Karpas-422 (cell line): ENCODE measurements at regions not wholly inside any gene's neighbourhood (a gene's known extent, or its start where the extent isn't known, plus 50 kb on each side); places are given as distances from the start of the nearest gene placed in this dataset.

Experiments used
- DNase-seq: peaks from one replicate; pipeline ENCODE4 v3.0.0-alpha.2; 2015
- H2AFZ ChIP-seq: fragments of 200-600 bp; sonication (generic); 2 replicates; pipeline ENCODE4 v1.6.1; 2014; ENCODE audit warnings: antibody characterized with exemption, low read length, mixed read lengths
- H3K27ac ChIP-seq: fragments of 200-600 bp; sonication (generic); 2 replicates; pipeline ENCODE4 v1.5.1; 2014; ENCODE audit warnings: mild to moderate bottlenecking, low read length, moderate library complexity
- H3K27me3 ChIP-seq: fragments of 200-600 bp; sonication (generic); 2 replicates; pipeline ENCODE4 v1.6.1; 2014; ENCODE audit warnings: low read length, mixed read lengths
- H3K36me3 ChIP-seq: fragments of 200-600 bp; sonication (generic); 2 replicates; pipeline ENCODE4 v1.6.1; 2014; ENCODE audit warnings: low read length, mixed read lengths; ENCODE audit not compliant: insufficient read depth
- H3K4me1 ChIP-seq: fragments of 200-600 bp; sonication (generic); 2 replicates; pipeline ENCODE4 v1.6.1; 2014; ENCODE audit warnings: mild to moderate bottlenecking, low read length, mixed read lengths
- H3K4me2 ChIP-seq: fragments of 200-600 bp; sonication (generic); 2 replicates; pipeline ENCODE4 v1.6.1; 2014; ENCODE audit warnings: low read length, low read depth, mild to moderate bottlenecking; ENCODE audit not compliant: poor library complexity, severe bottlenecking
- H3K4me3 ChIP-seq: fragments of 200-600 bp; sonication (generic); 2 replicates; pipeline ENCODE4 v1.5.1; 2014; ENCODE audit warnings: mild to moderate bottlenecking, antibody characterized with exemption, low read length, mixed read lengths
- H3K79me2 ChIP-seq: fragments of 200-600 bp; sonication (generic); 2 replicates; pipeline ENCODE4 v1.6.1; 2014; ENCODE audit warnings: mild to moderate bottlenecking, low read length, mixed read lengths
- H3K9ac ChIP-seq: fragments of 200-600 bp; sonication (generic); 2 replicates; pipeline ENCODE4 v1.6.0; 2014; ENCODE audit warnings: low read length
- H3K9me2 ChIP-seq: fragments of 200-600 bp; sonication (generic), shearing (Covaris generic); replicated peaks from 2 replicates; pipeline ENCODE4 v1.6.0; 2014; ENCODE audit warnings: mild to moderate bottlenecking, low read length, moderate library complexity; ENCODE audit not compliant: insufficient read depth
- H3K9me3 ChIP-seq: fragments of 300-700, 200-600 bp; sonication (generic); 2 replicates; pipeline ENCODE4 v1.6.1; 2014; ENCODE audit warnings: low read length, mixed read lengths
- H4K20me1 ChIP-seq: fragments of 200-600 bp; sonication (generic); 2 replicates; pipeline ENCODE4 v1.6.1; 2014; ENCODE audit warnings: mild to moderate bottlenecking, antibody characterized with exemption, low read length, low read depth; ENCODE audit not compliant: insufficient read depth

GRCh38 chr12:67807814-67808213 is 159.3 kb downstream of the DYRK2 start:
- Histone ChIP-seq H3K27me3 (no peaks in the 10 kb centered on the region), H3K79me2 (no peaks in the 10 kb centered on the region), H3K9me3 (no peaks in the 10 kb centered on the region), H3K4me1 (peaks cover 23% of the 10 kb centered on the region), H3K27ac (no peak overlapping the region), H3K9ac (no peak overlapping the region), H3K36me3 (no peaks in the 10 kb centered on the region), H3K9me2 (no peaks in the 10 kb centered on the region), H4K20me1 (no peaks in the 10 kb centered on the region), H2AFZ (no peak overlapping the region; the same call in 1 of the 2 replicates), H3K4me2 (no peak overlapping the region), H3K4me3 (no peak overlapping the region)
- DNase-seq: no peak

DNA sequence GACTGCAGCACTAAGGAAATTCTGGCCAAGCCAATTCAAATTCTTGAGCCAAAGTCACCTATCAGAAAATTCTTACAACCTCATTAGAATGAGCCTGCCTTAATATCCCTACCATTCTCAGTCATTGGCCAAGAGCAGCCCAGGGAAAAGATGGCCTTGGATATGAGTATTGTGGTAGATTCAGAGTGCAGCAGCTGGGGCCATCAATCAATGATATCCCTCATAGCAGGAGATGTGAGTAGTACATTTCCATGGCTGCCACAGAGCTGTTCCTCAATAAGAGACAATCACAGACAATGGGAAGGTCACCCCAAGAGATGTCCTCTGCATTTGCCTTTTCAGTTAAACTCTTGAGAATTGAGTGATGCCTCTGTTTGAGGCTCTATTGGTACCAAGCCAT is 161.6 kb downstream of the DYRK2 start:
- H2AFZ ChIP-seq: no peak overlapping the region
- no peak for DNase-seq

GRCh38 chr12:67811437-67812361 is 163.2 kb downstream of the DYRK2 start:
- Histone ChIP-seq H3K4me1 (peaks cover 12% of the 10 kb centered on the region), H3K36me3 (no peaks in the 10 kb centered on the region), H2AFZ (no peak overlapping the region), H3K27me3 (no peaks in the 10 kb centered on the region), H3K27ac (no peak overlapping the region), H3K4me2 (no peak overlapping the region), H3K9me3 (no peaks in the 10 kb centered on the region), H3K79me2 (no peaks in the 10 kb centered on the region), H4K20me1 (no peaks in the 10 kb centered on the region), H3K9ac (no peak overlapping the region), H3K9me2 (no peaks in the 10 kb centered on the region), H3K4me3 (no peak overlapping the region)
- DNase-seq: no peak

More for the DNA sequence above, 161.6 kb downstream of the DYRK2 start:
- H3K9me2 ChIP-seq: no peaks in the 10 kb centered on the region
- no peak overlapping the region for H3K4me3 ChIP-seq
- no peaks in the 10 kb centered on the region for H4K20me1 ChIP-seq
- no peaks in the 10 kb centered on the region for H3K36me3 ChIP-seq
- no peak overlapping the region for H3K27ac ChIP-seq
- H3K79me2 ChIP-seq: no peaks in the 10 kb centered on the region
- peaks cover 12% of the 10 kb centered on the region for H3K4me1 ChIP-seq
- H3K9ac ChIP-seq: no peak overlapping the region
- no peak overlapping the region for H3K4me2 ChIP-seq
- H3K9me3 ChIP-seq: no peaks in the 10 kb centered on the region
- H3K27me3 ChIP-seq: no peaks in the 10 kb centered on the region

DNA sequence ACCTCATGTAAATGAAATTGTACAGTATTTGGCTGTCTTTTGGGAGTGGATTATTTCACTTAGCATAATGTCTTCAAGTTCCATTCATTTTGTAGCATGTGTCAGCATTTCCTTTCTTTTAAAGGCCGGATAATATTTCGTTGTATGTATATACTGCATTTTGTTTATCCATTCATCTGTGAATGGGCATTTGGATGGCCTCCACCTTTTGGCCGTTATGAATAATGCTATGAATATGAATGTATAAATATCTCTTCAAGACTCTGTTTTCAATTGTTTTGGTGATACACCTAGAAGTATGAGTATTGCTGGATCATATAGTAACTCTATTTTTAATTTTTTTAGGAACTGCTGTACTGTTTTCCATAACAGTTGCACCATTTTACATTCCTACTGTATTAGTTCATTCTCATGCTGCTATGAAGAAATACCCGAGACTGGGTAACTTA is 164.9 kb downstream of the DYRK2 start:
- Histone ChIP-seq H3K79me2 (no peaks in the 10 kb centered on the region), H2AFZ (no peak overlapping the region), H3K9ac (no peak overlapping the region), H3K9me2 (no peaks in the 10 kb centered on the region), H3K36me3 (no peaks in the 10 kb centered on the region), H4K20me1 (no peaks in the 10 kb centered on the region), H3K27me3 (no peaks in the 10 kb centered on the region), H3K9me3 (no peaks in the 10 kb centered on the region), H3K27ac (no peak overlapping the region), H3K4me1 (peaks cover 4% of the 10 kb centered on the region), H3K4me2 (no peak overlapping the region), H3K4me3 (no peak overlapping the region)
- no peak for DNase-seq

- H4K20me1 ChIP-seq: no peaks in the 10 kb centered on the region
- H3K4me2 ChIP-seq: no peak overlapping the region
- no peaks in the 10 kb centered on the region for H3K27me3 ChIP-seq
- no peak overlapping the region for H3K9ac ChIP-seq
- H3K9me2 ChIP-seq: no peaks in the 10 kb centered on the region
- no peak overlapping the region for H3K4me3 ChIP-seq
- no peaks in the 10 kb centered on the region for H3K36me3 ChIP-seq
- no peak overlapping the region for H3K27ac ChIP-seq
- H2AFZ ChIP-seq: no peak overlapping the region
- no peaks in the 10 kb centered on the region for H3K9me3 ChIP-seq
- no peak for DNase-seq
- H3K4me1 ChIP-seq: peaks cover 4% of the 10 kb centered on the region
- no peaks in the 10 kb centered on the region for H3K79me2 ChIP-seq
Observed at GRCh38 chr12:67816269-67816668, 167.7 kb downstream of the DYRK2 start.

DNA sequence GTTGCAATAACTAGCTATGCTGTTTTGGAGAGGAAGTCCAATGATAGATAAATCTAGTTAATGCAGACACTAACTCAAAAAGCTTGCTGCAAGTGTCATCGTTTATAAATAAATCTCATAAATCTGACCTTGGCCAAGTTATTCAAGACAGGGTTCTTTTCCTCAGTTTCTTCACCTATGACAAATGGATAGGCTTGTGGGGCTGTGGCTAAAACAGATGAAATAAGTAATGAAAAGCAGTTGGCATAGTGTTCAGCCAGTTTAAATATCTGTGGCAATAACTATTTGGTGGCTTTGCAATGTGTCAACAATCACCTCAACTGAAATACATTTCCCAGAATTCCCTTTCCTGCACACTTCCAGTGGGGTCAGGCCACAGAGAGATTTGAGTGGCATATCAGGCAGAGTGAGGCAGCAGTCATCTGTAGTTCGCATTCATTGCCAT is 169.9 kb downstream of the DYRK2 start:
- Histone ChIP-seq H3K27me3 (no peaks in the 10 kb centered on the region), H3K79me2 (no peaks in the 10 kb centered on the region), H3K9ac (no peak overlapping the region), H3K36me3 (no peaks in the 10 kb centered on the region), H2AFZ (no peak overlapping the region), H3K4me2 (no peak overlapping the region), H3K9me2 (no peaks in the 10 kb centered on the region), H3K9me3 (no peaks in the 10 kb centered on the region), H4K20me1 (no peaks in the 10 kb centered on the region), H3K27ac (no peak overlapping the region), H3K4me3 (no peak overlapping the region), H3K4me1 (no peaks in the 10 kb centered on the region)
- DNase-seq: no peak

- DNase-seq: no peak
- Histone ChIP-seq H3K9me2 (no peaks in the 10 kb centered on the region), H3K79me2 (no peaks in the 10 kb centered on the region), H3K4me3 (no peak overlapping the region), H3K27ac (no peak overlapping the region), H4K20me1 (no peaks in the 10 kb centered on the region), H3K9me3 (no peaks in the 10 kb centered on the region), H3K4me2 (no peak overlapping the region), H3K36me3 (no peaks in the 10 kb centered on the region), H2AFZ (no peak overlapping the region), H3K27me3 (no peaks in the 10 kb centered on the region), H3K4me1 (no peaks in the 10 kb centered on the region), H3K9ac (no peak overlapping the region)
Observed at GRCh38 chr12:67819902-67820301, 169.3 kb upstream of the IFNG-AS1 start.

- no peak for DNase-seq
Observed at GRCh38 chr12:67820694-67821093, 168.6 kb upstream of the IFNG-AS1 start.

More at GRCh38 chr12:67820694-67821093, 168.6 kb upstream of the IFNG-AS1 start:
- Histone ChIP-seq H3K27ac (no peak overlapping the region), H3K79me2 (no peaks in the 10 kb centered on the region), H3K4me1 (no peaks in the 10 kb centered on the region), H3K9me2 (no peaks in the 10 kb centered on the region), H3K4me2 (no peak overlapping the region), H3K27me3 (no peaks in the 10 kb centered on the region), H4K20me1 (no peaks in the 10 kb centered on the region), H3K9me3 (no peaks in the 10 kb centered on the region), H3K9ac (no peak overlapping the region), H3K4me3 (no peak overlapping the region), H2AFZ (no peak overlapping the region), H3K36me3 (no peaks in the 10 kb centered on the region)
